ENCODE measurements at regions not wholly inside any gene's neighbourhood (a gene's known extent, or its start where the extent isn't known, plus 50 kb on each side); places are given as distances from the start of the nearest gene placed in this dataset.

DNA sequence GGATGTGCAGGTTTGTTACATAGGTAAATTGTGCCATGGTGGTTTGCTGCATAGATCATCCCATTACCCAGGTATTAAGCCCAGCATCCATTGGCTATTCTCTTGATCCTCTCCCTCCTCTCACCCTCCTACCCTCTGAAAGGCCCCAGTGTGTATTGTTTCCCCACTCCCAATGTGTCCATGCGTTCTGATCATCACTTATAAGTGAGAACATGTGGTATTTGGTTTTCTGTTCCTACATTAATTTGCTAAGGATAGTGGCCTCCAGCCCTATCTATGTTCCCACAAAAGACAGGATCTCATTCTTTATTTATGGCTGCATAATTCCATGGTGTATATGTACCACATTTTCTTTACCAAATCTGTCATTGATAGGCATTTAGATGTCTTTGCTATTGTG lies 243.3 kb upstream of the PDE4D start:
- POLR2A ChIA-PET, result no interaction called here
- Histone ChIP-seq H3K79me2 (ENCODE audit: control insufficient read depth, insufficient read depth, low read length) (no peaks in the 10 kb centered on the region), H3K4me1 (ENCODE audit: control insufficient read depth in 2 of 2, insufficient read depth in 2 of 2, low read length in 2 of 2) (no peaks in the 10 kb centered on the region), H3K36me3 (replicated peaks in 1 of 2; ENCODE audit: control extremely low read depth in 1 of 2, control insufficient read depth in 1 of 2, extremely low read depth in 1 of 2, insufficient read depth in 2 of 2, low read length in 1 of 2) (no peaks in the 10 kb centered on the region), H3K4me2 (replicated peaks; ENCODE audit: low read depth, low read length, poor library complexity, severe bottlenecking) (no peak overlapping the region), H3K9me3 (ENCODE audit: control extremely low read depth in 1 of 3, control insufficient read depth in 2 of 3, insufficient read depth in 1 of 3, low read length in 2 of 3) (no peaks in the 10 kb centered on the region), H2AFZ (ENCODE audit: insufficient read depth, low read depth, low read length, poor library complexity, severe bottlenecking) (no peak overlapping the region), H3K27ac (ENCODE audit: low read length in 2 of 2) (no peak overlapping the region), H4K20me1 (ENCODE audit: control insufficient read depth, insufficient read depth, low read length, poor library complexity, severe bottlenecking) (no peaks in the 10 kb centered on the region), H3K4me3 (ENCODE audit: control extremely low read depth in 1 of 5, extremely low read depth in 1 of 5, insufficient read depth in 1 of 5, low read depth in 2 of 5, low read length in 4 of 5) (no peak overlapping the region), H3K9ac (ENCODE audit: low read length) (no peak overlapping the region), H3K27me3 (replicated peaks in 1 of 4; ENCODE audit: control extremely low read depth in 1 of 4, control insufficient read depth in 3 of 4, insufficient read depth in 4 of 4, low read length in 3 of 4) (no peaks in the 10 kb centered on the region)
- no peaks in the 10 kb centered on the region for H3K4me1 Mint-ChIP-seq
- TF ChIP-seq EZH2 (IDR thresholded peaks at IDR 0.05; ENCODE audit: borderline replicate concordance, insufficient read depth, low read depth, low read length, poor library complexity, severe bottlenecking) (no peak), CTCF (IDR thresholded peaks at IDR 0.05) (no peak)
- CTCF ChIA-PET, result no interaction called here
- H3K4me3 Mint-ChIP-seq, result no peak overlapping the region
- DNase-seq, result no peak
- WGBS (ENCODE audit: insufficient coverage), result no CpG with 5 or more reads among the region's 1 CpG
- no peaks in the 10 kb centered on the region for H3K9me3 Mint-ChIP-seq (ENCODE audit: insufficient read depth)
- no peak overlapping the region for H3K27ac Mint-ChIP-seq
- H3K27me3 Mint-ChIP-seq, result no peaks in the 10 kb centered on the region
- no peak for ATAC-seq (ENCODE audit: low read depth)
- intact Hi-C loops (cut with micrococcal nuclease), result no loop called here

GRCh38 chr5:60131504-60131903 lies 238.0 kb upstream of the PDE4D start:
- H3K4me3 Mint-ChIP-seq, result no peak overlapping the region
- TF ChIP-seq CTCF (IDR thresholded peaks at IDR 0.05) (no peak), EZH2 (IDR thresholded peaks at IDR 0.05; ENCODE audit: borderline replicate concordance, insufficient read depth, low read depth, low read length, poor library complexity, severe bottlenecking) (no peak)
- H3K4me1 ChIP-seq (ENCODE audit: control insufficient read depth in 2 of 2, insufficient read depth in 2 of 2, low read length in 2 of 2), result no peaks in the 10 kb centered on the region
- no peaks in the 10 kb centered on the region for H3K4me1 Mint-ChIP-seq
- peaks cover 0 to 3% of the 10 kb centered on the region in 2 experiments for H3K36me3 ChIP-seq (replicated peaks in 1 of 2; ENCODE audit: control extremely low read depth in 1 of 2, control insufficient read depth in 1 of 2, extremely low read depth in 1 of 2, insufficient read depth in 2 of 2, low read length in 1 of 2)
- H2AFZ ChIP-seq (ENCODE audit: insufficient read depth, low read depth, low read length, poor library complexity, severe bottlenecking), result no peak overlapping the region
- DNase-seq, result no peak
- no peaks in the 10 kb centered on the region for H3K79me2 ChIP-seq (ENCODE audit: control insufficient read depth, insufficient read depth, low read length)
- intact Hi-C loops (cut with micrococcal nuclease), result no loop called here
- WGBS (ENCODE audit: insufficient coverage), result no CpG with 5 or more reads among the region's 1 CpG
- no peaks in the 10 kb centered on the region for H3K27me3 Mint-ChIP-seq
- H3K4me2 ChIP-seq (replicated peaks; ENCODE audit: low read depth, low read length, poor library complexity, severe bottlenecking), result no peak overlapping the region
- H3K27ac Mint-ChIP-seq, result no peak overlapping the region
- no peaks in the 10 kb centered on the region for H4K20me1 ChIP-seq (ENCODE audit: control insufficient read depth, insufficient read depth, low read length, poor library complexity, severe bottlenecking)
- H3K9me3 ChIP-seq (ENCODE audit: control extremely low read depth in 1 of 3, control insufficient read depth in 2 of 3, insufficient read depth in 1 of 3, low read length in 2 of 3), result no peaks in the 10 kb centered on the region
- H3K4me3 ChIP-seq (ENCODE audit: control extremely low read depth in 1 of 5, extremely low read depth in 1 of 5, insufficient read depth in 1 of 5, low read depth in 2 of 5, low read length in 4 of 5), result no peak overlapping the region
- no peak overlapping the region for H3K27ac ChIP-seq (ENCODE audit: low read length in 2 of 2)
- no peaks in the 10 kb centered on the region for H3K27me3 ChIP-seq (replicated peaks in 1 of 4; ENCODE audit: control extremely low read depth in 1 of 4, control insufficient read depth in 3 of 4, insufficient read depth in 4 of 4, low read length in 3 of 4)
- H3K9ac ChIP-seq (ENCODE audit: low read length), result no peak overlapping the region
- ATAC-seq (ENCODE audit: low read depth), result no peak
- ChIA-PET POLR2A (no interaction called here), CTCF (no interaction called here)
- H3K9me3 Mint-ChIP-seq (ENCODE audit: insufficient read depth), result no peaks in the 10 kb centered on the region
